ENCODE measurements at regions not wholly inside any gene's neighbourhood (a gene's known extent, or its start where the extent isn't known, plus 50 kb on each side); places are given as distances from the start of the nearest gene placed in this dataset.

DNA sequence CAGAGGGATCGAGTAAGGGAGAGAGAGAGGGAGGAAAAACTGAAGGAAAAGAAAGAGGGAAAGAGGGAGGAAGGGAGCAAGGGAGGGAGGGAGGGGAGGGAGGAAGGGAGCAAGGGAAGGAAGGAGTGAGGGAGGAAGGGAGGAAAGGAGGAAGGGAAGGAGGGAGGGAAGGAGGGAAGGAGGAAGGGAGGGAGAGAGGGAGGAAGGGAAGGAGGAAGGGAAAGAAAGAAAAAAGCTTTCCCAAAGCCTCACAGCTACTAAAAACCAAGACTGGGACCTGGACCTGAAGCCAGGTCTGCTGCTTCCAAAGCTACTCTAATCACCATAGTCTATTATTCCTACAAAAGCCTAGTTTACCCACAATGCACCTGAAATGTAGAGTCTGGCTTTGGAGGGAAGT is 259.8 kb upstream of the WWC1 start:
- TF ChIP-seq ZNF70 (CRISPR knock-in tag; IDR thresholded peaks at IDR 0.05) = no peak
- no peak for TF ChIP-seq BACH2 (CRISPR knock-in tag; IDR thresholded peaks at IDR 0.05; ENCODE audit: borderline replicate concordance)
- TF ChIP-seq TCF4 (CRISPR knock-in tag; IDR thresholded peaks at IDR 0.05; ENCODE audit: borderline replicate concordance) = no peak
- TF ChIP-seq SNAI2 (CRISPR knock-in tag; IDR thresholded peaks at IDR 0.05) = no peak
- no peak for TF ChIP-seq OSR1 (CRISPR knock-in tag; IDR thresholded peaks at IDR 0.05)
- TF ChIP-seq TOX (CRISPR knock-in tag; IDR thresholded peaks at IDR 0.05; ENCODE audit: borderline replicate concordance) = no peak
- no peak for TF ChIP-seq ZNF565 (CRISPR knock-in tag; conservative IDR thresholded peaks at IDR 0.05; ENCODE audit: low read depth)
- TF ChIP-seq ESRRG (CRISPR knock-in tag; IDR thresholded peaks at IDR 0.05) = no peak
- TF ChIP-seq, protein P1, sequence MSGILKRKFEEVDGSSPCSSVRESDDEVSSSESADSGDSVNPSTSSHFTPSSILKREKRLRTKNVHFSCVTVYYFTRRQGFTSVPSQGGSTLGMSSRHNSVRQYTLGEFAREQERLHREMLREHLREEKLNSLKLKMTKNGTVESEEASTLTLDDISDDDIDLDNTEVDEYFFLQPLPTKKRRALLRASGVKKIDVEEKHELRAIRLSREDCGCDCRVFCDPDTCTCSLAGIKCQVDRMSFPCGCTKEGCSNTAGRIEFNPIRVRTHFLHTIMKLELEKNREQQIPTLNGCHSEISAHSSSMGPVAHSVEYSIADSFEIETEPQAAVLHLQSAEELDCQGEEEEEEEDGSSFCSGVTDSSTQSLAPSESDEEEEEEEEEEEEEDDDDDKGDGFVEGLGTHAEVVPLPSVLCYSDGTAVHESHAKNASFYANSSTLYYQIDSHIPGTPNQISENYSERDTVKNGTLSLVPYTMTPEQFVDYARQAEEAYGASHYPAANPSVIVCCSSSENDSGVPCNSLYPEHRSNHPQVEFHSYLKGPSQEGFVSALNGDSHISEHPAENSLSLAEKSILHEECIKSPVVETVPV (CRISPR knock-in tag; IDR thresholded peaks at IDR 0.05) = no peak
- no peak for TF ChIP-seq ZNF8 (CRISPR knock-in tag; IDR thresholded peaks at IDR 0.05)
- no peak for TF ChIP-seq RARB (CRISPR knock-in tag; IDR thresholded peaks at IDR 0.05)
- TF ChIP-seq, protein P2, sequence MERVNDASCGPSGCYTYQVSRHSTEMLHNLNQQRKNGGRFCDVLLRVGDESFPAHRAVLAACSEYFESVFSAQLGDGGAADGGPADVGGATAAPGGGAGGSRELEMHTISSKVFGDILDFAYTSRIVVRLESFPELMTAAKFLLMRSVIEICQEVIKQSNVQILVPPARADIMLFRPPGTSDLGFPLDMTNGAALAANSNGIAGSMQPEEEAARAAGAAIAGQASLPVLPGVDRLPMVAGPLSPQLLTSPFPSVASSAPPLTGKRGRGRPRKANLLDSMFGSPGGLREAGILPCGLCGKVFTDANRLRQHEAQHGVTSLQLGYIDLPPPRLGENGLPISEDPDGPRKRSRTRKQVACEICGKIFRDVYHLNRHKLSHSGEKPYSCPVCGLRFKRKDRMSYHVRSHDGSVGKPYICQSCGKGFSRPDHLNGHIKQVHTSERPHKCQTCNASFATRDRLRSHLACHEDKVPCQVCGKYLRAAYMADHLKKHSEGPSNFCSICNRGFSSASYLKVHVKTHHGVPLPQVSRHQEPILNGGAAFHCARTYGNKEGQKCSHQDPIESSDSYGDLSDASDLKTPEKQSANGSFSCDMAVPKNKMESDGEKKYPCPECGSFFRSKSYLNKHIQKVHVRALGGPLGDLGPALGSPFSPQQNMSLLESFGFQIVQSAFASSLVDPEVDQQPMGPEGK (CRISPR knock-in tag; IDR thresholded peaks at IDR 0.05; ENCODE audit: borderline replicate concordance) = no peak

All from SK-N-SH treated with all-trans-retinoic acid at 6 μM for 48 hours (cell line).